ENCODE measurements at regions not wholly inside any gene's neighbourhood (a gene's known extent, or its start where the extent isn't known, plus 50 kb on each side); places are given as distances from the start of the nearest gene placed in this dataset.

DNA sequence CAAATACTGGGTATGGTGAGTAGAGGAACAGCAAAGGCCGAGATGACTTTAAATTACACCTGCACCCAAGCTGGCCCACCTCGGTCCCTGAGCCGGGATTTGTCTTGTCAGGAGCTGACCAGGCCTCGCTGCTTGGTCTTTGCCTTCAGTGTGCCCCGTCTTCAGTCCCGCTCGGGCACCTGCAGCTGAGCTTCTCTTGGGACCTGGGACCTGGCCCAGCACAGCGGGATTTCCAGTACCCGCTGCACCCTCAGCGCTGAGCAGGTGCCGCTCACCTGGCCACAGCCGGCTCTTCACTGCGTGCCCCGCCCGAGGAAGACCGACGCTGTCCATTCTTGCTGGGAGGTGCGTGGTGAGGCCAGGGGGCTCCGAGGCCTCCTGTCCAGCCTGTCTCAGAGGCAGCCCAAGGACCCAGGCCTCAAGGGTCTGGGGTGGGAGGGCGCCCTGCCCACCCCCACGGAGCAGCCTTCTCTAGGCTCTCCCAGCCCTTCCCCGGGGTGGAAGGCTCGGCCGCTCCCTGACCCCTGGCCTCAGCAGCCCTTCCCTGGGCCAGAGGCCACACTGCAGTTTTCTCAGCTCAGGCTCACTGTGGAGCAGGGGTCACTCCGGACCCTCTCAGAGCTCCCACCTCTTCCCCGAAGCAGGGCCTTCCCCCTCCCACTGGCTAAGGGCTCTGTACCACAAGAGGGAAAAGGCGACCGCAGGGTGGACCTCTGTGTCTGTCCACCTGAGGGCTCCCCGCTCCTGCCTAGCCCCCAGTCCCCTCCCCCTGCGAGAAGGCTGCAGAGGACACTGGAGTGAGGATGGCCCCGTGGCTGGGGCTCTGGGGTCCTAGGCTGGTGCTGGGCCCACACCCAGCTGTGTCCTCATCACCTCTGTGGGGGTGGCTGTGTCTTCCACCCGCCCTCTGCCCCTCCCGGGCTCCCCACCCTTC lies 119.3 kb downstream of the RNASET2 start:
- H3K9me3 Mint-ChIP-seq = no peaks in the 10 kb centered on the region
- CTCF ChIA-PET = no interaction called here
- no peak for DNase-seq
- H3K4me3 Mint-ChIP-seq = no peak overlapping the region
- no peaks in the 10 kb centered on the region for H3K27me3 Mint-ChIP-seq (ENCODE audit: low read depth)
- no peak overlapping the region for H3K27ac Mint-ChIP-seq
- peaks cover 6% of the 10 kb centered on the region for H3K4me1 Mint-ChIP-seq (ENCODE audit: low read depth)
- intact Hi-C loops (cut with micrococcal nuclease) = no loop called here
- no peaks in the 10 kb centered on the region for H3K36me3 Mint-ChIP-seq (ENCODE audit: low read depth)

DNA sequence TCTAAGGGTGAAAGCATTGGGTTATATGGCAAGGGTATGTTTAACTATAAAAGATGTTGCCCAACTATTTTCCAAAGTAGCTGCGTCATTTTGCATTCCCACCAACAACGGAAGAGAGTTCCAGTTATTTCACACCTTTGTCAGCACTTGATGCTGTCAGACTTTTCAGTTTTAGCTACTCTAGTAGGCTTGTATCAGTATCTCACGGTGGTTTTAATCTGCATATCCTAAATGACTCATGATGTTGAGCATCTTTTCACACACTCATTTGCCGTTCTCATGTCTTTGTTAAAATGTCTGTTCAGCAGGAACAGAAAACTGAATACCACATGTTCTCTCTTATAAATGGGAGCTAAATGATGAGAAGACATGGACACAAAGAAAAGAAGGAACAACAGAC lies 122.3 kb downstream of the RNASET2 start:
- H3K27ac Mint-ChIP-seq = no peak overlapping the region
- H3K4me3 Mint-ChIP-seq = no peak overlapping the region
- no peaks in the 10 kb centered on the region for H3K9me3 Mint-ChIP-seq
- intact Hi-C loops (cut with micrococcal nuclease) = loop anchor here (2.0 kb wide), 1 partner anchor 117 kb away; no protein-coding TSS in a partner anchor
- peaks cover 4% of the 10 kb centered on the region for H3K4me1 Mint-ChIP-seq (ENCODE audit: low read depth)
- no peaks in the 10 kb centered on the region for H3K27me3 Mint-ChIP-seq (ENCODE audit: low read depth)
- CTCF ChIA-PET = interaction anchor here (0.8 kb wide), 1 partner anchor 59 kb away, joined by 3 read pairs; no protein-coding TSS in a partner anchor
- no peaks in the 10 kb centered on the region for H3K36me3 Mint-ChIP-seq (ENCODE audit: low read depth)
- DNase-seq = no peak

DNA sequence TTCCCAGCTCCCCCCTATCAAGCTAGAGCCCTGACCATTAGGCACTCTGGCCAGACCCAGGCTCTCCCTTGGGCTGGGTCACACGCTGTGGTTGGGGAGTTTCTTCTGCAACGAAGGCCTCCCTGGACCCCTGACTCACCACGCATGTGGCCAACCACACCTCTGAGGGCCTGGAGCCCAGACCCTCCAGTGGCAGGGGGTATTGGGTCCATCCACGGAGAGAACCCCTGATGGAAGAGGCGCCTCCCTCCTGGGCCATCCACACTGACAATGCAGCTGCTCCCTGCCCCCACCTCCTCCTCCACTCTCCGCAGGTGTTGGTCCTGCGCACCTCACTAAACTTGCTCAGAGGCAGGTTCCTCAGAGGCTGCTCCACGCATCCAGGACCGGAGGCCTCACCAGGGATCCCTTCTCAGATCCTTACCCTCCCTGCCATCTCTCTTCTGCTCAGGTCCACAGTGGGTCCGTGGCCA lies 125.4 kb downstream of the RNASET2 start:
- intact Hi-C loops (cut with micrococcal nuclease) = no loop called here
- H3K27me3 Mint-ChIP-seq (ENCODE audit: low read depth) = no peaks in the 10 kb centered on the region
- H3K4me1 Mint-ChIP-seq (ENCODE audit: low read depth) = peaks cover 4% of the 10 kb centered on the region
- H3K9me3 Mint-ChIP-seq = no peaks in the 10 kb centered on the region
- no peaks in the 10 kb centered on the region for H3K36me3 Mint-ChIP-seq (ENCODE audit: low read depth)
- no peak overlapping the region for H3K4me3 Mint-ChIP-seq
- DNase-seq = no peak
- no peak overlapping the region for H3K27ac Mint-ChIP-seq
- CTCF ChIA-PET = no interaction called here

DNA sequence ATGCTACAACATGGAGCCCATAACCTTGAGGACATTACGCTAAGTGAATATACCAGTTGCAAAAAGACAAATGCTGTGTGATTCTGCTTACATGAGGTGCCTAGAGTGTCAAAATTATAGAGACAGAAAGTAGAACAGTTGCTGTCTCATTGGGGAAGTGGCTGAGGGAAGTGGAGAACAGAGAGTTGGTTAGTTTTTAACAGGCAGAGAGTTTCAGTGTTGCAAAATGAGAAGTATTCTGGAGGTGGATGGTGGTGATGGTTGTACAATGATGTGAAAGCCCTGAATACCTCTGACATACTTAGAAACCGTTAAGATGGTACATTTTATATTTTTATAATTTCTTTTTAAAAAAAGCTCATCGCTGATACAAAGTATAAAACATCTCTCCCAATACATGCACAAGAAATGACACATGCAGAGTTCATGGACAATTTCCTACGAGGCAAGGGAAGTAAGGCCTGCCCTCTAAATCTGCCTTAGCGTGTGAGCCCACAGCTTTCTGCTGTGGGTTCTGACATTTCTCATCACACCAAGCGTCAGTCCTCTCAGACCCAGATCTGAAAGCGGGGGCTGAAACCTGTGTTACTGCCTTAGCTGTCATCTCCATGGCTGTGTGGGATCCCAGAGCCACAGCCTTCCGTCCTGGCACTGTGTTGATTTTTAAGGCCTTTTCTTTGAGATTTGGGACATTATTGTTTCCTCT lies 126.0 kb downstream of the RNASET2 start:
- no peak for DNase-seq
- Mint-ChIP-seq H3K4me3 (no peak overlapping the region), H3K27ac (no peak overlapping the region), H3K27me3 (ENCODE audit: low read depth) (no peaks in the 10 kb centered on the region), H3K36me3 (ENCODE audit: low read depth) (no peaks in the 10 kb centered on the region), H3K4me1 (ENCODE audit: low read depth) (peaks cover 4% of the 10 kb centered on the region), H3K9me3 (no peaks in the 10 kb centered on the region)
- CTCF ChIA-PET = interaction anchor here (0.7 kb wide), 1 partner anchor 70 kb away, joined by 4 read pairs; no protein-coding TSS in a partner anchor
- intact Hi-C loops (cut with micrococcal nuclease) = no loop called here

DNA sequence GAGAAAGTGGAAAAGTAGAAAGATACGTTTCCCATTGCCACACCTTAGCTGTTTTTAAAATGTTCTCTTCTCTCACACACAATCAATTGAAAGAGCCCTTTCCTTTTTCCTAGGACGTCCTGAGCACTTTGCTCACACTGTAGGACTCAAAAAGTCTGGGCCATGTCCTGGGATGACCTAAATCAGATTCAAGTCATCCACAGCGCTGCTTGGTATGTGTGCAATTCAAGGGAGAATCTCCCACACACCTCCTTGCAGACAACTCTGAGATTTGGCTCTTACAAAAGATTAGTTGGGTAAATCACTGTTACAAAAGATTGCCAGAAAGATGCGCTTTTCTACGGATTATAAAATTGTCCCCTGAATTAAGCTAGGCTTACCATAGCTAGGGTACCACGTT lies 130.1 kb downstream of the RNASET2 start:
- intact Hi-C loops (cut with micrococcal nuclease) = no loop called here

DNA sequence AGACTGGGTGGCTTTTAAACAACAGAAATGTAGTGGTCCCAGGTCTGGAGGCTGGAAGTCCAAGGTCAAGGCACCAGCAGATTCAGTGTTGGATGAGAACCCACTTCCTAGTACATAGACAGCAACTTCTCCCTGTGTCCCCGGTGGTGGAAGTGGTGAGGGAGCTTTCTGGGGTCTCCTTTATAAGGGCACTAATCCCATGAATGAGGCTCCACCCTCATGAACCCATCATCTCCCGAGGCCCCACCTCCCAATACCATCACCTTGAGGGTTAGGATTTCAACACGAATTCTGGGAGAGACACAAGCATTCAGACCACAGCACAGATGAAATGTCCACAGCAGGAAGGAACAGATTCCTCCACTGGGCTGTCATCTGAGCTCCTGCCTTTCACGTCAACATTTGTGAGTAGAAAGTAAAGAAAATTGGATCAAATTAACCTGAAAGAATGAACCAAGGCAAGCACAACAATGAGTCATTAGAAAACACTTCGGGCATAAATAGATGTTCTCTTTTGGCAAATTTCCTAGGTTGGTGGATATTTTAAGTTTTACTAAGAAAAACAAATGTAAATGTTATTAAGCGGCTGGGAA lies 130.7 kb downstream of the RNASET2 start:
- CTCF ChIA-PET = interaction anchor here (0.6 kb wide), 1 partner anchor 472 kb away, joined by 3 read pairs; no protein-coding TSS in a partner anchor

More for the DNA sequence above, 130.1 kb downstream of the RNASET2 start:
- Mint-ChIP-seq H3K4me3 (no peak overlapping the region), H3K27ac (no peak overlapping the region), H3K9me3 (no peaks in the 10 kb centered on the region), H3K4me1 (ENCODE audit: low read depth) (no peaks in the 10 kb centered on the region), H3K36me3 (ENCODE audit: low read depth) (no peaks in the 10 kb centered on the region), H3K27me3 (ENCODE audit: low read depth) (no peaks in the 10 kb centered on the region)
- DNase-seq = no peak
- CTCF ChIA-PET = no interaction called here

DNA sequence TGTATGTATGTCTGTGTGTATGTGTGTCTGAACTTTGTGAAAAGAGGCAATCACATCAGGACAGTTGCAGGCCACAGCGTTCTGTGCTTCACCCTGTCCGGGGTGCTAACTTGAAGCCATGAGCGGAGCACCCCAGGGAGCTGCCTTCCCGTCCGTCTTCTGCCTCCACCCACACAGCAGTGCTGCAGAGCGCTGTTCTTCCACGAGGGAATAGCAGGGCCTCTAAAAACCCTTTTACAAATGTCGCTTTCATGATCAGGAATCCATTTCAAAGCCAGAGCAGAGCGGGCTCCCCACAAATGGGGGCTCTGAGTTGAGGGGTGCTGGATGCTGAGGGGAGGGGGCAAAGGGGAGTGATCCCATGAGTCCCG lies 131.5 kb downstream of the RNASET2 start:
- Mint-ChIP-seq H3K9me3 (no peaks in the 10 kb centered on the region), H3K36me3 (ENCODE audit: low read depth) (no peaks in the 10 kb centered on the region), H3K27ac (no peak overlapping the region), H3K27me3 (ENCODE audit: low read depth) (no peaks in the 10 kb centered on the region), H3K4me3 (no peak overlapping the region), H3K4me1 (ENCODE audit: low read depth) (no peaks in the 10 kb centered on the region)
- CTCF ChIA-PET = interaction anchor here (0.6 kb wide), 1 partner anchor 471 kb away, joined by 3 read pairs; no protein-coding TSS in a partner anchor
- no peak for DNase-seq
- intact Hi-C loops (cut with micrococcal nuclease) = no loop called here

More for the DNA sequence above, 130.7 kb downstream of the RNASET2 start:
- no peaks in the 10 kb centered on the region for H3K27me3 Mint-ChIP-seq (ENCODE audit: low read depth)
- intact Hi-C loops (cut with micrococcal nuclease) = no loop called here
- no peaks in the 10 kb centered on the region for H3K36me3 Mint-ChIP-seq (ENCODE audit: low read depth)
- H3K4me1 Mint-ChIP-seq (ENCODE audit: low read depth) = no peaks in the 10 kb centered on the region
- no peak overlapping the region for H3K27ac Mint-ChIP-seq
- H3K9me3 Mint-ChIP-seq = no peaks in the 10 kb centered on the region
- no peak overlapping the region for H3K4me3 Mint-ChIP-seq
- no peak for DNase-seq

DNA sequence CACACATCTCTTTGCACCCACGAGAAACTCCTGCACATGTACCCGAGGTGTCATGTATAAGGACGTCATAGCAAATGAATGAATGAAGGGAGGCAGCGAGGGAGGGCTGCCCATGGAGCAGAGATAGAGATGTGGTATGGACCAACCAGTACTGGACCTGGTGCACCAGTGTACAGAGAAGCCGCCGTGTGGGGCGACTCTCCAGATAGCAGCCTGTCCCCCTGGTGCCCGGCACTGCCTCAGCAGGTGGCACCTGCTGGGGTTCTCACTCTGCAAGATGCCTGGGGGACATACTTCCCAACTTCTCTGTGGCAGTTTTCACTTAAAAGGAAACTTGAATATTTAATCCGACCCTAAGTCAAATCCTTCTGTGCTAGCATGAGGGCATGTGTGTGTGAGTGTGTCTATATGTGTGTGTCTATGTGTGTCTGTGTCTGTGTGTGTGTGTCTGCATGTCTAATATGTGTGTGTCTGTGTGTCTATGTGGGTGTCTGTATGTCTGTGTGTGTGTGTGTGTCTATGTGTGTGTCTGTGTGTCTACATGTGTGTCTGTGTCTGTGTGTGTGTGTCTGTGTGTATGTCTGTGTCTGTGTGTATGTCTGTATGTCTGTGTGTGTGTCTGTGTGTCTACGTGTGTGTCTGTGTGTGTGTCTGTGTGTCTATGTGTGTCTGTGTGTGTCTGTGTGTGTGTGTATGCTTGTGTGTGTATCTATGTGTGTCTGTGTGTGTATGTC lies 132.0 kb downstream of the RNASET2 start:
- no peak for DNase-seq
- H3K27me3 Mint-ChIP-seq (ENCODE audit: low read depth) = no peaks in the 10 kb centered on the region
- intact Hi-C loops (cut with micrococcal nuclease) = no loop called here
- CTCF ChIA-PET = no interaction called here
- no peak overlapping the region for H3K4me3 Mint-ChIP-seq
- no peaks in the 10 kb centered on the region for H3K4me1 Mint-ChIP-seq (ENCODE audit: low read depth)
- no peak overlapping the region for H3K27ac Mint-ChIP-seq
- no peaks in the 10 kb centered on the region for H3K36me3 Mint-ChIP-seq (ENCODE audit: low read depth)
- no peaks in the 10 kb centered on the region for H3K9me3 Mint-ChIP-seq

DNA sequence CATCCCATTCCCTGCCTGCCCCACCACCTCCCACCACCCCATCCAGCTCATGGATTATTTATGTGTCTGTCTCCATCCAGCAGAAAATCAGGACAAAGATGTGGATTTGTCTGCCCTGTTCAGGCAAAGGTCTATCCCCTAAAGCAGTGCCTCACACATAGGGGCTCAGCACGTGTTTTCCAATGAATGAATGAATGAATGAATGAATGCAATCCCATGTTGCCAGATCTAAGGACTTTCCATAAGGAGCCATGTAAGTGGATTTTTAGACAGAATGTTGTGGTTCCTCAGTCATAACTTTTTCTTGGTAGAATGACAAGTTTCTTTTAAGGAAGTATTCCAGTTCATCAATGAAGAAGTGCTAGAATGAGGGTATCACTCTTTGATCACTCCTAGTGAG lies 133.7 kb downstream of the RNASET2 start:
- no peak overlapping the region for H3K27ac Mint-ChIP-seq
- no peaks in the 10 kb centered on the region for H3K9me3 Mint-ChIP-seq
- no peak overlapping the region for H3K4me3 Mint-ChIP-seq
- H3K27me3 Mint-ChIP-seq (ENCODE audit: low read depth) = no peaks in the 10 kb centered on the region
- CTCF ChIA-PET = interaction anchor here (1.3 kb wide), 1 partner anchor 167 kb away, joined by 3 read pairs; no protein-coding TSS in a partner anchor
- no peak for DNase-seq
- no peaks in the 10 kb centered on the region for H3K36me3 Mint-ChIP-seq (ENCODE audit: low read depth)
- no peaks in the 10 kb centered on the region for H3K4me1 Mint-ChIP-seq (ENCODE audit: low read depth)
- intact Hi-C loops (cut with micrococcal nuclease) = no loop called here

- no peaks in the 10 kb centered on the region for H3K4me1 Mint-ChIP-seq (ENCODE audit: low read depth)
- intact Hi-C loops (cut with micrococcal nuclease) = no loop called here
- H3K4me3 Mint-ChIP-seq = no peak overlapping the region
- H3K9me3 Mint-ChIP-seq = no peaks in the 10 kb centered on the region
- H3K27me3 Mint-ChIP-seq (ENCODE audit: low read depth) = no peaks in the 10 kb centered on the region
- no peak for DNase-seq
- H3K27ac Mint-ChIP-seq = no peak overlapping the region
- no peaks in the 10 kb centered on the region for H3K36me3 Mint-ChIP-seq (ENCODE audit: low read depth)
- CTCF ChIA-PET = interaction anchor here (1.2 kb wide), 1 partner anchor 34 kb away, joined by 3 read pairs; no protein-coding TSS in a partner anchor
Observed at GRCh38 chr6:166820483-166820882, 135.9 kb downstream of the RNASET2 start.

GRCh38 chr6:166820070-166820469 lies 136.3 kb downstream of the RNASET2 start:
- intact Hi-C loops (cut with micrococcal nuclease) = no loop called here
- Mint-ChIP-seq H3K36me3 (ENCODE audit: low read depth) (no peaks in the 10 kb centered on the region), H3K27me3 (ENCODE audit: low read depth) (no peaks in the 10 kb centered on the region), H3K4me1 (ENCODE audit: low read depth) (no peaks in the 10 kb centered on the region), H3K9me3 (no peaks in the 10 kb centered on the region), H3K4me3 (no peak overlapping the region), H3K27ac (no peak overlapping the region)
- no peak for DNase-seq
- CTCF ChIA-PET = interaction anchor here (0.8 to 1.2 kb wide), 2 partner anchors 33 to 327 kb away, joined by 3 read pairs; no protein-coding TSS in a partner anchor

DNA sequence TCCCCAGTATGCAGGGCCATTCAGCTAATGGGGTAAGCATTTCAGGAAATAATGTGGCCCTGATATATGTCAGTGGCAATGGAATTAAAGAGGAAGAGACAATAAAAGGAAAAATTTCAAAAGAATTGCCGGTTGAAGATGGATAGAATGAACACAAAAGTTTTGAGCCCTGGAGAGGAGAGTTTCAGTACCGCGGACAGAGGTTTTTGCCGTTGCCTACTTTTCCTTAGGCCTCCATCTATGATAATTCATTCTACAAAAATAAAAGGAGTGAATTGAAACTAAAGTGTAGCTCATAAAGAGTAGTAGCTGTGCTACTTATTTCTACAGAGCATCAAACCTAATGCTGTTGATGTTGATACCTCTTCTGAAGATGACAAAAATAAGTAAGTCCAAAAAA lies 140.7 kb downstream of the RNASET2 start:
- no peaks in the 10 kb centered on the region for H3K36me3 Mint-ChIP-seq (ENCODE audit: low read depth)
- CTCF ChIA-PET = no interaction called here
- H3K4me3 Mint-ChIP-seq = no peak overlapping the region
- H3K9me3 Mint-ChIP-seq = no peaks in the 10 kb centered on the region
- peak; percentile 14 for DNase-seq
- H3K4me1 Mint-ChIP-seq (ENCODE audit: low read depth) = no peaks in the 10 kb centered on the region
- H3K27me3 Mint-ChIP-seq (ENCODE audit: low read depth) = no peaks in the 10 kb centered on the region
- H3K27ac Mint-ChIP-seq = no peak overlapping the region
- intact Hi-C loops (cut with micrococcal nuclease) = no loop called here

All from activated naive CD4-positive, alpha-beta T cell treated with anti-CD3 and anti-CD28 coated beads for 36 hours (primary cell).